ENCODE measurements at regions not wholly inside any gene's neighbourhood (a gene's known extent, or its start where the extent isn't known, plus 50 kb on each side); places are given as distances from the start of the nearest gene placed in this dataset.

- no peak for DNase-seq
These were observed 53.1 kb upstream of the CCL1 start for GRCh38 chr17:34416116-34416515.

- no peak for DNase-seq
These were observed 51.3 kb upstream of the CCL1 start for GRCh38 chr17:34414339-34414738.

- no peak for DNase-seq
These were observed 50.5 kb upstream of the CCL1 start for GRCh38 chr17:34413443-34414119.

GRCh38 chr17:34412965-34413441, 50.0 kb upstream of the CCL1 start:
- DNase-seq: no peak
